IPS-NIHi11 (cell line): ENCODE measurements at regions not wholly inside any gene's neighbourhood (a gene's known extent, or its start where the extent isn't known, plus 50 kb on each side); places are given as distances from the start of the nearest gene placed in this dataset.

Source experiments
- DNase-seq: peaks from one replicate; pipeline ENCODE4 v3.0.0; 2012; ENCODE audit warnings: mixed read lengths, low spot score

DNA sequence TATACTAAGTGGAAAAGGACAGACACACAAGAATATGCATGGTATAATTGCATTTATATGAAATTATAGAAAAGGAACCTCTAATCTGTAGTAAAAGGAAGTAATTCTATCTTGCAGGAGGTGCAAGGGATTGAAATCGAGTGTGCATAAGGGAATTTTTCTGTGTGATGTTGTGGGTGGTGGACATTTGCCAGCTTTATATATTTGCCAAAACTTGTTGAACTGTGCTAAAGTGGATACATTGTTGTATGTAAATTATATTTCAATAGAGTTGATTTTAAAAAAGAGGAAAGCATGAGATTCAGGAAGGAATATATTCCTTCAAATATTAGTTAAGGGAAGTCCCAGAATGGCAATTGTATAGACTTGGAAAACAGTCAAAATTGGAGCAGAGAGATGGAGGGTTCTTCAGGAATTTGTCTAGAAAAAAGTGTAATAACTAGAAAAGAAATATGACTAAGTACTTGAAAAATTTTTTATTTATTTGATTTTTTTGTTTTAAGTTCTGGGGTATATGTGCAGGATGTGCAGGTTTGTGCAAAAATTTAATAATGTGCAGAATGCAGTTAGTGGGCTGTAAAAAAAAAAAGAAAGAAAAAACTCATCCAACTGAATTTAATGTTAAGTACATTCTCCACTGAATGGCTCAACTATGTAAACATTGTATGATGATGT, 96.1 kb downstream of the ARL4A start:
- no peak for DNase-seq

DNA sequence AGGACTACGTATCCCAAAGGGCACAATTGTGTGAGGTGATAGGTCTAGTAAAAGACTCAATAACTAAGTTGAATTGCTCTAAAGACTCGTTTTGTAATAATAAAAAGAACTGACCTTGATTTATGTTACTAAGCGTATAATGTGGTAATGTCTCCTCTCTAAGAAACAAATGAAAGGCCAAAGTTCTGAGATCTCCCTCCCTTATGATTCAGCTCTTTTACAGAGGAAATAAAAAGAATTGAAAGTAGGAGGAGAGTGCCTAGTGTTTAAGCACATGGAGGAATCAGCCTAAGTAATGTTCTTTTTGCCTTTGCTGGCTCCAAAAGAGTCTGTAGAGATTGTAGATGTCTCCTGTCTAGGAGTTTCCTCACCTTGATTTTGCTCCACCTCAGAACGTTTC, 98.0 kb downstream of the ARL4A start:
- no peak for DNase-seq

DNA sequence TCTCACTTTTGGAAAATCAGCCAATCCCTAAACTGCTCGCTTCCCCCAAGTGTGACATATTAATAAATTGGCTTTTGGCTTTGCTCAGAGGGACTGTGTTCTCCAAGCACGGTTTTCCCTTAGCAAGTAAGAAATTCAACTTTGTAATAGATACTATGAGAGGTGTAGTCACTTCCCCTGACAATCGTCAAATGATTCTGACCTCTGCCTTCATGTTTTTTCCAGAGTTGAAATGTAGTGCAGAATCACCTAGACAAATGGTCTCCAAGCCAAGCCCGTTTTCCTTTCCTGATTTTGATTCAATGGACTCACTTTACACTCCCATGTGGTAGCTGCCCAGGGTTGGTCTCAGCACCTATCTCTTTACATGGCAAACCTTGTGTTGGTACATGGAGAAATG, 99.1 kb downstream of the ARL4A start:
- no peak for DNase-seq

DNA sequence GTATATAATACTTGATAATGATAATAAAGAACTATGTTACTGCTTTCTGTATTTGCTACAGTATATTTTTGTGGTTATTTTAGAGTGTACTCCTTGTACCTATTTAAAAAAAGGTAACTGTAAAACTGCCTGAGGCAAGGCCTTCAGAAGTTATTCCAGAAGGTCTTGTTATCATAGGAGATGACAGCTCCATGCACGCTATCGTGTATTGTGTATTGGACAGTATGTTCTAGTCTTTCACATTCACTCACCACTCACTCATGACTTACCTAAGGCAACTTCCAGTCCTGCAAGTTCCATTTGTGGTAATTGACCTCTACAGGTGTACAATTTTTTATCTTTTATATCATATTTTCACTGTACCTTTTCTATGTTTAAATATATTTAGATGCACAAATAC, 100.7 kb downstream of the ARL4A start:
- DNase-seq = no peak

DNA sequence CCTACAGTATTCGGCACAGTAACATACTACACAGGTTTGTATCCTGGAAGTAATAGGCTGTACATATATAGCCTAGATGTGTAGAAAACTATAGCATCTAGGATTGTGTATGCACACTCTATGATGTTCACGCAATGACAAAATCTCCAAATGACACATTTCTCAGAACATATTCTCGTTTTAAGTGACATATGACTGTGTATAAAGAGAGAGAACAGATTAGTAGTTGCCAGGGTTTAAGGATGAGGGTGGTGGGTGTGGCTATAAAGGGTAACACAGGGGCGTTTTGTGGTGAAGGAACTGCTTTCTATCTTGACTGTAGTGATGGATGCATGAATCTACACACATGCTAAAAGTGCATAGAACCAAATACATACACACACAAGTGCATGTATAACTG, 101.2 kb downstream of the ARL4A start:
- DNase-seq = no peak

DNA sequence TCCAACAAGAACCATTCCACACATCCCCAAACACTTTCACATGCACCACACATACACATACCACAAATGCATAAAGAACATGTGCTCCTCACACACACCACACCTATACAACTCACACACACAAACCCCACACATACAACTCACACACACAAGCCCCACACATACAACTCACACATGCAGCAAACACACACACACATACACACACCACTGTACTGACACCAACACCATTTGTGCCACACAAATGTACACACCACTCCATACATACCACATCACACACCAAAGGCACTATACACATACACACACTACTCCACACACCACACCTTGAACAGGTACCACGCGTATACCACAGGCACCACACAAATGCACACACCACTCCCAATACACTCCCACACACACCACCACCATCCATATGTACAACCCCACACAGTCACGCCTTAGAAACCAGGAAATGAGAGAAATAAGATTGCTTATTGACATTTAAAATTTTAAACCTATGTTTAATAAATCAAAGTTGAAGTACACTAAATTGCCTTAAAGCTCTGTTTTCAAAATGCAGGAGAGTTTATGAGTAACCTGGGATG, 107.4 kb downstream of the ARL4A start:
- no peak for DNase-seq

DNA sequence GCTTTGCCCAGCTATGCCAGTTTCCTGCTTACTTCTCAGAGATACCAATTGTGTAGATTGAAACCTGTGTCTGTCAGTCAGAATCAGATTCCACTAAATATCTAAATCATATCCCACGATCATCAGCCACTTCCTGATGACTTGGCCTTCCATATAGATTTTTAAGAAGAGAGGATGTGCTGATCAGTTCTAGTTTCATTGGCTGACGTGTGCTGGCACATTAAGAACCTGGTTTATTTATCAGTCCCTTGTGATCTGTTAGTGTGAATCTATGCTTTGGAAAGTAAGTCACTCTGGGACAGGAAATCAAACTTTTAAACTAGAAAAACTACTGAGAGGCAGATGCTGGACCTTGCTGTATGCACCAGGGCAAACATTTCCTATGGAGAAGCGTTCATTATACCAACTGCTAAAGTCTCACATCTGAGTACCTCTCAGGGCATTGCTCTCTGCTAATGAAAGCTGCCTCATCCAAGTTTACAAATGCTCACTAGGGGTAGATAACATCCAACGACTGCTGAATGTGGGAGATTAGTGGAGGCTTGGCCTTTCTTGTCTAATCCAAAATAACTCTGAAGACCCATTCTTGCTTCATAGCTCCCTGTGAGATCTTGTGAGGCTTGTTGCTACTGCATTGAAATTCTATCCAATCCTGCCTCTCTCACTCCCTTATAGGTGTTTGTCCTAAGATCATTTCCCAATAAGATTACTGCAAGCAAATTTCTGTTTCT, 109.1 kb downstream of the ARL4A start:
- DNase-seq = no peak

DNA sequence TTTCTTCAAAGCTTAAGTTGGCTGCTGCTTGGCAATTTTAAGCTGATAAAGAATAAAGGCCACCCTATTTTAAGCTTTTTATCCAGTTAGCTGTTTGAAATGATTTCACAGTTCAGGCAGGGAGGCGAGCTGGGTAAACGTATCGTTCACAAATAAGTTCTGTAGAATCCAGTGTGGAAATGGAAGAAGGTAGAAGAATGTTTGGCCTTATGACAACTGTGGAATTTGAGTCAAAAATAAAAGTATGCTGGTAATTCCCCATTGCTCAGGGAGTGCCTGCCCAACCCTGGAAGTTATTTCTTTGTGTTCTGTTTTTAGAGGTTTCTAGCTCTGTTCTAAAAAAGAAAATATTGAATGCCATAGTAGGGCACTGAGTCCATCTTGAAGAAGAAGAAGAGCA, 113.1 kb downstream of the ARL4A start:
- no peak for DNase-seq

DNA sequence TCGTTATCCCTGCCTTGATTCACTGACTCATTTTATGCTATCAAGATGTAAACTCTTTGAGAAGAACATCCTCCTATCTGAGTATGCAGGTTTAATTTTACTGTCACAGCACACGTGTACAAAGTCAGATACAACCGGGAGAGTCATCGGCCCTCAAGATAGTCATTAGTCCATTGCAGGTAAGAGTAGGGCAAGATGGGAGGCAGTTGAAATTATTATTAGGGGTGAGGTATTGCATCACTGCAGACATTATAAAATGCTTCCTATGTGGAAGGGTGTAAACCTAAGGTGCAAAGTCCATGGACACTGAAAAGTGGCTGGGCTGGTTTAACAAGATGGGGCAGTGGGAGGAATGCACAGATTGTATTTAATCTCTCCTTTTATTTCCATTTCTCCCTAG, 113.7 kb downstream of the ARL4A start:
- no peak for DNase-seq

DNA sequence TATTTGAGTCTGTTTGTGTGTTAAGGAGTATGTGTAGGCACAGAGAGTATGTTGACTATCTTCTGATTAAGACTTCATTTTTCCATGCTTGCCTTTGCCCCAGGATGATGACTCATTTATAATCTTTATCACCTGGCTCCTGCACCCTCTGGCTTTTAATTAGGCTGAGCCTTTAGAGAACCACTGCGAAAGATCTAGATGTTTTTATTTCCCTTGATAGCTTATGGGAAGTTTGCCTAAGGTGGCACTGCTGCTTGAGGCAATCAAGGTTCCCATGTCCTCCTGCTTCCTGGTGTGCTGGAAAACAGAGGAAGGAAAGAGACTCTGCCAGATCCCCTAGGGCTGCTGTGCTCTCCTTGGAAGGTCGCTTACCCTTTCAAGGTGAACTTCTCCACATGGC, 114.6 kb downstream of the ARL4A start:
- DNase-seq = no peak

DNA sequence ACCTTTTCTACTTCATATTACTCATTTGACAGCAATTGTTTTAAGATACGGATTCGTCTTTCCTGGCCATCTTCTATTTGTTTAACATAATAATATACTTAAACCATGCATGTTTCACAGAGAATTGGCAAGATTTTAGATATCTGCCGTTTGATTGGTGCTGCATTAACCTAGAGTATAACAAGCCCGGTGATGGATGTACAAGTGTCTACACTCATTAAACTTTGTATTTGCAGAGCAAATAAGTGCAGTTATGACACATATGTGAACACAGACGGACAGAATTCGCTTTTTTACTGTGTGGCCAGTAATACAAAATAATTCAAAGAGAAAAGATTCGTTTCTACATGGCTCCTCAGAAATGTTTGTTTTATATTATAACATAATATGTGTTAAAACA, 116.1 kb downstream of the ARL4A start:
- DNase-seq = no peak

DNA sequence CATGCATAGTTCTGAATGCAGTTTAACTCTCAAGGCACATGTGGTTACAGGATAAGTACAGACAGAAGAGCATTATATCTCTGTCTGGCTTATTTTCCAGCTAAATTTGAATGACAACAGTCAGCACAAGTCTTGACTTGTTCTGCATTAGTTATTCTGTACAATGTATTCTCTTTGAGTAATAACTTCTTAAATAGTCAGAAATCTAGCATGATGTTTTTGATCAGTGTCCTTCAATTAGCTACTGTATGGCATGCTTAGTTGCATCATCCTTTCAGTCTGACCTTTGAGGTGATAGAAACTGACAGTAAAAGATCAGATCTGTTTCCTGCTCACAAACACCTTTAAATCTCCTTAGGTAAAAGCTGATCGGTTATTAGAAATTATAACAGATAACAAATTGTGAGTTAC, 118.1 kb downstream of the ARL4A start:
- DNase-seq = no peak

DNA sequence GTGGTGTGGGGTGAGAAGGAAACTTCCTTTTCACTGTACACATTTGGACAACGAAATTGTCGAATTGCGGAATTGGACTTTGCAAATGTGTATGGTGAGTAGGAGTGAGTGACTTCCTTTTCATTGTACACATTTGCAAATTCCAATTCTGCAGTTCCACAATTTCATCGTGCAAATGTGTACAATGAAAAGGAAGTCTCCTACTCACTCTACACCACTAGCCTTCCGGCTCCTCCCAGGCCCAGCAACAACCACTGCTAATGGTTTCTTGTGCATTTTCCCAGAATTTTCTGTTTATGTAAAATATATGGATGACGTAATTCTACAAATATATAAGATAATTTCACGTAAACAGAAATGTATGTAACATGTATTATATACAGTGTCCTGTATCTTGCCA, 118.5 kb downstream of the ARL4A start:
- DNase-seq = no peak

DNA sequence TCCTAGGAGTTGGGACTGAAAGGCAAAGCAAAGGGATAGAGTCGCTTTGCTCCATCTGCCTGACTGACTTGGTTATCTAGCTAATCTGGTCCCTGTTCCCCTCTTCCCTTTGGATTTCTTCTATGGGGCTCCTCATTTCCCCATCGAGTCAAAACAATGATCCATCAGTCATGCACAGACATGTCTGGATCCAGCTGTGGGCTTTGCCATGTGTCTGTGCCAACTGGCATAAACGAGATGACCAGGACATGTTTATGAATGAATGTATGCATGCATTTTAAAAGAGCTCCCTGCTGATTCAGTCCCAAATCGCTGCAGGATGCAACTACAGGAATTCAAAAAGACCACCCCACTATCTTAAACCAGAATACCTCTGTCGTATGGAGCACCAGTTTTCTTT, 122.0 kb downstream of the ARL4A start:
- DNase-seq = no peak

DNA sequence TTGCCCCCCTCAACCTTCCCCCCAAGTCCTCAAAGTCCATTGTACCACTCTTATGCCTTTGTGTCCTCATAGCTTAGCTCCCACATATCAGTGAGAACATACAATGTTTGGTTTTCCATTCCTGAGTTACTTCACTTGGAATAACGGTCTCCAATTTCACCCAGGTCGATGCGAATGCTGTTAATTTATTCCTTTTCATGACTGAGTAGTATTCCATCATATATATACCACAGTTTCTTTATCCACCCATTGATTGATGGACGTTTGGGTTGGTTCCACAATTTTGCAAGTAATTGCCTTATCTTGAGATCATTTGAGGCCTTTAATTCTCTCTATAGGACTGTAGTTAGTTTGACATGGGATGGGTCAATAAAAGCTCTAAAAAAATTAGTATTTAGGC, 124.7 kb downstream of the ARL4A start:
- DNase-seq = no peak

DNA sequence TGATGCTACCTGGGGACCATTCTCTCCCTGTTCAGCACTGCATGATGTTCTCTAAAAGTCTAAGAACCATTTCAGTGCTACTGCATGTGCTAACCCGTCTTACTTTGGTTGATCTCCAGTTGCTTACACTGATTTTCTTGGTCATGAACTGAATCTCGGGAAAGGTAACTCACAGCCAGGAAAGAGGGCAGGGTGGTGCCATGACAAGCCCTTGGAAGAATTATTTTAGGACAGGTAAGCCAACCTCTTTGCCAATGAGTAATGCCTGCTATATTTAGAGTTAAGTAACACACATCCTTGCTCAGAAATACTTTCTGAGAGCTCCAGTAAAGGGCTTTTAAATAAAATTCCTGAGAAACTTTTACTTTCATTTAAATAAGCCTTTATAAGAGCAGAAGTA, 126.7 kb downstream of the ARL4A start:
- DNase-seq = no peak

DNA sequence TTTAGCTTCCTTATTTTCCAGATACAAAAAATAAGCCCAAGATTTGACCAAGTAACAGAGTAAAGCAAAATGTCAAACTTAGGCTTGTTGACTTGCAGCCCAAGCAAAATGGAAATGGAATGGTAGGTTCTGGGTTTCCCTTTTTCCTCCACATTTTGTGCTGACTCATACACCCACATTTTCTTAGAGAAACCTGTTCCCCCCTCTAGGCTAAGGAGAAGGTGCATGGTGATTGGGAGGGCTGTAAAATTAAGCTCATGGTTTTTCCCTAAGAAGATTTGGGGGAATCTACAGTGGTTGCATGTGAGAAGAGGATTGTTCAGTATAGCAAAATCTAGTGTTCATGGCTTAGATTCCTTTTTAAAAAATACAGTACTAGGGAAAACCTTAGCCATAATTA, 127.4 kb downstream of the ARL4A start:
- DNase-seq = no peak

DNA sequence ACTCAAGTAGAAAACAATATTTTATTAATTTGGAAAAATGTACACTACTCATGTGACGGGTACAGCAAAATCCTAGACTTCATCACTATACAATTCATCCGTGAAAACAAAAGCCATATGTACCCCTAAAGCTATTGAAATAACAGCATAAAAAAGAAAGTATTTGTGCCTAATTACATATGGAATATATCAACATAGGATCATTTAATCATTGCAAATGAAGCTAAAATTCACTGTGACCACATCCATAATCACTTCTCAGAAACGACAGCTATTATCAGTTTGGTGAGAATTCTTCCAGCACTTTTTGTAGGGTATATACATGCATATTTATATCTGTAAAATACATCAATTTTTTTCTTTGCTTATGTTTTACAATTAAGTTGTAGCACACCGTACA, 128.0 kb downstream of the ARL4A start:
- no peak for DNase-seq

DNA sequence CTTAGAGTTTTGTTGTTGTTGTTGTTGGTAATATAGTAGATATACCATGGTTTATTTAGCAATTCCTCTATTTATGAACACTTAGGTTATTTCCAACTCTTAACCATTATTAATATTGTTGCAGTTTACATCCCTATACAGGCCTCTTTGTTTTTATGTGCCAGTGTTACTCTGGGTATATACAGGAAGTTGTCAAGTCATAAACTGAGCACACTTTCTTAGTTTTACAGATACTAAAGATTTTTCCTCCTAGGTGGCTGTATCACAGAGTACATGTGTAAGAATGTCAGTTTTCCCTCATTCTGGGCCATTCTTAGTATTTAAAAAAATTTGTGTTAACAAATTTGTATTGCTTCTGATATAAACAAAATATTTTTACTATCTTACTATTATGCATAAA, 128.4 kb downstream of the ARL4A start:
- no peak for DNase-seq

DNA sequence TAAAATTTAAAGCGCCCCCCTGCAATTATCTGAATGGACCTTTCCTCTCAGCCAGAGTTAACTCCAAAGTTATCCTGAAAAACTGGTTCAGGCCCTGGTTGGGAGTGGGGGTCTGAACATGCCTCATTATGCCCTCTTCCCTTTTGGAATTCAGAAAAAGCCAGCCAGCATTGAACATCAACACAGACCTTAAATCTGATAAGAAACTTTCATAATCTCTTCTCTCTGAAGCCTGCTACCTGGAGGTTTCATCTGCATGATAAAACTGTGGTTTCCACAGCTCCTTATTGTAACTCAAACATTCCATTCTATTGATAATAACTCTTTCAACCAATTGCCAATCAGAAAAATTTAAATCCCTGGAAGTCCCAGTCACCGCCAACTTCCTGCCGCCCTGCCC, 133.3 kb downstream of the ARL4A start:
- no peak for DNase-seq

DNA sequence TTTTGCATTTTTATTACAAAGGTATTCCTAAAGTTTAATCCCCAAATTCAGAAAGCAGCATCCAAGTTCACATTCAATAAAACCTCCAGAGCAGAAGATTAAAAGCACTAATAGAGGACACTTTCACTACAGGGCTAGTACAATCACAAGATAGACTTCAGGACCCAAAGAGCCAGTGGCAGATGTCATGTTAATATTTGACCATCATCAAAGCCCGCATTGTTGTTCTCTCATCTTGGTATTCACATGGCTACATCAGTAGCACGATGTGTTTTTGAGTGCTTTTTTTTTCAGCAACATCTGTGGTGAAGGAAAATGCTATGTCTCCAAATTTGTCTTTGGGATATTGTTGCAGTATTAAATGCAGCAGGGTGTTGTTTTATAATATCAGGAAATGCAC, 134.3 kb downstream of the ARL4A start:
- DNase-seq = no peak

DNA sequence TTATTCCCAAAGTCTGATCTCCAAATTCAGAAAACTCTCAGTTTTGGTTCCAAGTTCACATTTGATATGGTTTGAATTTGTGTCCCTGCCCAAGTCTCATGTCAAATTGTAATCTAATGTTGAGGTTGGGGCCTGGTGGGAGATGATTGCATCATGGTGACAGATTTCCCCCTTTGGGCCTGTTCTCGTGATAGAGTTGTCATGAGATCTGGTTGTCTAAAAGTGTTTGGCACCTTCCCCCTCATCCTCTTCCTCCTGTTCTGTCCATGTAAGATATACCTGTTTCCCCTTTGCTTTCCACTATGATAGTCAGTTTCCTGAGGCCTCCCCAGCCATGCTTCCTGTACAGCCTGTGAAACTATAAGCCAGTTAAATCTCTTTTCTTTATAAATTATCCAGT, 138.6 kb downstream of the ARL4A start:
- DNase-seq = no peak

DNA sequence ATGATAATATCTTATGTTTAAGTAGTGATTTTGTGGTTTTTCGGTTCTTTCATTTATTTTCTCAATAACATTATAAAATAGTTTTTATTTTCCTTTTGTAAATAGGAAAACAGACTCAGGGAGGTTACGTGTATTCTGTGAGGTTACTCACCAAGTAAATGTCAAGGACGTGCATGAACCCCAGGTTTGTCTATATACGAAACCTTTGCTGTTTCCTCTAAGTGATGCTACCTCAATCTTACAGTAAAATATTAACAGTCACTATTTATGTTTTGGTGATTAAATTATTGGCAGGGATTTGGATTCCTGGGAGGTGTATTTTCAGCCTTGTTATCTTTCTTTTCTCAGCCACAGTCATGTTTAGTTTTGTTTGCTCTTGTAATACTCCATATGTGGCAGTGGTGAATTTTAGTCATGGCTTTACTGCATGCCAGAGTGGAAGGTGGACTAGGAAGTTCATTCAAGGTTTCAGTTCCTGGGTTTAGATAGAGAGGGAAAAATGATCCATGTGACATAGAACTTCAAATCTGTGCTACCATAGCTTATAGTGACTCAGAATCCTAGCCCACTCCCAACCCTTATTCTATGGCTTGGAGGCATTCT, 139.9 kb downstream of the ARL4A start:
- DNase-seq = no peak
